GM21529 (cell line): ENCODE measurements at regions not wholly inside any gene's neighbourhood (a gene's known extent, or its start where the extent isn't known, plus 50 kb on each side); places are given as distances from the start of the nearest gene placed in this dataset.

Experiments used
- ATAC-seq: cut with Tn5 transposase; IDR thresholded peaks from one replicate; pipeline ENCODE4 v1.9.1; 2021; ENCODE audit not compliant: unreplicated experiment

DNA sequence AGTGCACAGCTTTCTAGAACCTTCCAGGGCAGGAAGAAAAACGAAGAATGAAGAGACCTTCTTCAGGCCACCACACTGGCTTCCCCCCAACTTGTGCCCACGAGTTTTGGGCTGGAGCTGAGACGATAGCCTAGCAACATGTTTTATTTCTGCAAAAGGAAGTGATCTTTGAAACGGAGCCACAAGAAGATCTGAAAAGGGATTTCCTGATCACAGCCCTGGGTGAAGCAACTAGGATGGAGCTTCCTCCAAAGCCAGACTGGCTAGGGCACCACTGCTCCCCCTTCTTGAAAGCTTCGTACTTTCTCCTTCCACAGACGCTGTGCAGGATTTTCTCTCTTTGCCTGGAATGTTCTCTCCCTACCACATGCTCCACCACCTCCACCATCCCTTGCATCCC lies 418.3 kb downstream of the MED13L start:
- ATAC-seq: no peak

DNA sequence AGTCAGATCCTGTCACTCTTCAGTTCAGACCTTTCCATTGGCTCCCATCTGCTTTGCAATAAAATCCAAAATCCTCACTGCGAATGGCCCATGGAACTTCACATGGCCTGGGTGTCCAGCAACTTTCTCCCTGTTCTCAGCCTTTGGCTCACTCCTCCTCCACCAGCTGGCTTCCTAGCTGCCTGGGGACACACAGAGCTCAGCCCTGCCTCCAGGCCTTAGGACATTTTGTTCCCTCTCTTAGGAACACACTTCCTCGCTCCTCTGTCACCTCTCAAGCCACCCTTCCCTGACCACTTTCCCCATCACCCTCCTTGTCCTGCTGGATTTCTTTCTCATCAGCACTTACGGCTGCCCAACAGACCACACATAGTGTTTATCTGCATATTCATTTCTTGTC lies 419.6 kb downstream of the MED13L start:
- no peak for ATAC-seq

DNA sequence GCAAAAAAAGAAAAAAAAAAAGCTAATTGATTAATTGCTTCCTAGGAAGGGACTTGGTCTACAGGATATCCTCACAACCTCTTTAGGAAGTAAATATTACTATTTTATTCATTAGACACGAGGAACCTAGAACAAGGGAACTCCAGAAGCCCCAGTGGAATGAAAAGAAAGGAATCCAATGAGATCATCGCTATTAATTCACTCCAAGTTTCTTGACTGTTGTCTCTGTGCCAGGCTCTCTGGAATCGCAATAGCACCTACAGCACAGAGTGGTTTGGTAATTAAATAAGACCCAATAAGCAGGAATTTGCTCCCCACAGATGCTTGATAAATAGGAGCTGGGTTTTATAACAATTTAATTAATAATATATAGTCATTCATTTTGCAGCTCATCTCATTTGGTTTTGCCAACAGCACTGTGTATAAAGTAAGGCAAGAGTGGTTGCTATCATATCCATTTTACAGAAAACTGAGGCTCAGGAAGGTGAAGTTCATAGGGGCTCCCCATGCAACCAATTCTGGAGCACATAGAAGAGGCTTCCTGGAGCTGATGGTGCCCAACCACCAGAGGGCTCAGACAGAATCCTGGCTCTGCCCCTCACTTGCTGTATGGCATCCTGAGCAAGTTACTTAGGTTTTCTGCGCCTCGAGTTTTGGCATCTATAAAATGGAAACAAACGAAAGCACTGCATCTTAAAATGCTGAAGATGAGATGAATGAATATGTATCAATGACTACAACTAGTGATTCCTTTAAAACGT lies 420.2 kb downstream of the MED13L start:
- ATAC-seq: no peak

DNA sequence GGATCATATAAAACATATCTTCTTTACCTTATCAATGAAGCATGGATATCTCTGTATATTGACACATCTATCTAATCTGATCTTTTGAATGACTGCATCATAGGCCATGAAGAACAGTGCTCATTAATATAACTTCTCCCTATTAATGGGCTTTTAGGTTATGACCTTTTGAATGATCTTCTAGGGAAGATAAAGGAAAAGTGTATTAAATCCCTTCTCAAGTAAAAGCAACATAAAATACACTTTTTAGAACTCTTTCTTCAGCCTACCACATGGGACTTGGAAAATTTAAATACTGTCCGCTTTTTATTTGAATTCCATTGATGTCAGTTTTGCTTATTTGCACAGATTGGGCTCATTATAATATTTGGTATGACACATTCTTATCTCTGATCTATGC lies 425.4 kb downstream of the MED13L start:
- no peak for ATAC-seq

DNA sequence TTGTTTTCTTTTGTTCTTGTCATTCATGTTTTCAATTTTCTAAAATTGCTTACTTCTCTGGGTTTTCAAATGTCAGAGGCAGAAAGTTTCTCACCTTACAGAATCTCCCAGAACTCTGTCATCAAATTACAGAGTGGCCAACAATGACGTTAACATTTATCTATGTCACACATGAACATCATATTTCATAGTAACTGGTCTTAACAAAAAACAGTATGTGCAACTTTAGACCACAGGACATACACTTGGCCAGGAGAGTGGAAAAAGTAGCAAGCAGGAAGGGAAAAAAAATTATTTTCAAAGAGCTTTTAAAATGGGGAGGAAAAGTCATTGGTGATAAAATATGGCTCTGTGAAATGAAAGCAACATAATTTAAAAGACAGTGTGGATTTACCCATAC lies 426.5 kb downstream of the MED13L start:
- ATAC-seq: no peak

DNA sequence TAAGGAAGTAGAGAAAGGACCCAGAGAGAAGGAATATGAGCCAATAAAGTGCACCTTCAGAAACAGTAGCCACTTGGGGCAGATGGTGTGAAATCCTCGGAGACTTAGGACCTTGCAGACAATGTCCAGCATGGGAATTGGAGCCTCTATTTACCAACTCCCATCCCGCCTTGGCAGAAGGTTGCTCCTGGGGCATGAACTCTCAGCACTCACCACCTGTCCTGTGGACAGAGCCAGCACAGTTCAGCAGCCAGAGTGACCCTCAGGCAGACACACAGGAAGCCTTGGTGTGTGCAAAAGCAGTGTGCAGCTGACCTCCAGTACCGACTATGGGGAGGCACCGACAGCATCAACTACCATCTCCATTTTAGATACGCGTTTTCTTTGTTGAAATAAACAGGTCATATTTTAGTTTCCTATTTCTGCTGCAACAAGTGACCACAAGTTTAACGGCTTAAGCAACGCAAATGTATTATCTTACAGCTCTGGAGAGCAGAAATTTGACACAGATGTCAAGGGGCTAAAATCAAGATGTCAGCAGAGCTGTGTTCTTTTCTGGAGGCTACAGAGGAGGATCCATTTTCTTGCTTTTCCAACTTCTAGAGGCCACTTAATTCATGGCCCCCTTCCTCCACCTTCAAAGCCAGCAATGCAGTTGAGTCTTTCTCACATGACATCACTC lies 428.1 kb downstream of the MED13L start:
- ATAC-seq: no peak

DNA sequence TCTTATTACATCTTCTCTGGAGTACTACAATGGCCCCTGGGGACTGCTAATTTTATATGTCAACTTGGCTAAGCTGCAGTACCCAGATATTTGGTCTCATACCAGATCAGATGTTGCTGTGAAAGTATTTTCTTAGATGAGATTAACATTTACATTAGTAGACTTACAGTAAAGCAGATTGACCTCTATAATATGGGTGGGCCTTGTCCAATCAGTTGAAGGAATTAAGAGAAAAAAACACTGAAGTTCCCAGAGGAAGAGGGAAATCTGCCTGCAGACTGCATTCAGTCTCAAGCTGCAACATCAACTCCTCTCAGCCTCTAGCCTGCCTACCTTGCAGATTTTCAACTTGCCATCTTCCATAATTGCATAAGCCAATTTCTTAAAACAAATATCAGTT lies 430.1 kb downstream of the MED13L start:
- ATAC-seq: no peak

DNA sequence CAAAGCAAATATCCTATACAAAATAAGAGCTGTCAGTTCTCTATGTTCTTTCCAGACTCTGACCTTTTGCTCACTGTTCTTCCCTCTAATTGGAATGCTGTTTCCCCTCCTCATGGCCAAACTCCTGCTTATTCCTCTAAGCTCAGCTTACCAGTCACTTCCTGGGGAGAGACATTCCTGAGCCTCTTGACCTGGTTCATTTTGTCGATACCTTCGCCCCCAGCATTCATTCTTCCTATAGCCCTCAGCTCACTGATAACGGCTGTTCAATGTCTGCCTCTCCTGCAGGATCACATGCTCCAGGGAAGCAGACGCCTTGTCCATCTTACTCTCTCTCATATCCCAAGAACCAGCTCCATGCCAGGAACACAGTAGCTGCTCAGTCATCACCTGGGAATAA lies 431.0 kb downstream of the MED13L start:
- ATAC-seq: no peak

DNA sequence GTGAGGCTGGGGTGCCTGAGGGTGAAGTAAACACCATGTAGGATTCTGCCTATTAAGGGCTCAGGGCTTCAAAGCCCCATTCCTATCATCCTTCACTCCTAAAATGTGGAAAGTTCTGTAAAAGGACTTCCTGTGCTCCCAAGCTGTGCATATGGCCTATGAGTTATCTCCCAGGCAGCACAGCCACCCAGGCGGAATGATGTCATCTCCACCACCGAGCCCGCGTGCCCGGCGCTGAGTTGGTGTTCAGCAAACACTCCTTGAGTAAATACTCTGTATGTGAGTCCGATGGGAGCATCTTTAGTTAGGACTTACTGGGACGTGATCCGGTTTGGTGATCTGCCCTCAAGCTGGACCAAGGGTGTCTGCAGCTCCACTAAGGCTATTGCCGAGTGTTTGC lies 437.3 kb downstream of the MED13L start:
- ATAC-seq: no peak

DNA sequence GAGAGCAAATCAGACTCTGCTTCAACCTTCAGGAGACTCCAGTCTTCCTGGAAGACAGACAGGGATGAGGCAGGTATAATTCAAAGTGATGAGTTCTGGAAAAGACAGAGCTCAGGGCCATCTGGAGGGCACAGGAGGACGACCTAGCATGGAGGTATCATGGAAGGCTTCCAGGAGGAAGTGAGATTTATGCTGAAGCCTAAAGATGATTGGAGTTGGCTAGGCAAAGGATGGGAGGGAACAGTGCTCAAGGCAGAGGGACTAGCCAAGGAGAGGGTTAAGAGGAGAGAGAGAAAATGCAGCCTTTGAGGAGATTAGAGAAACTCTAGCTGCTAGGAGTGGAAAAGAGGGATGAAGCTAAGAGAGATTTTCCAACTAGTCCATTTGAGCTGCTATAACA lies 438.5 kb downstream of the MED13L start:
- ATAC-seq: no peak

DNA sequence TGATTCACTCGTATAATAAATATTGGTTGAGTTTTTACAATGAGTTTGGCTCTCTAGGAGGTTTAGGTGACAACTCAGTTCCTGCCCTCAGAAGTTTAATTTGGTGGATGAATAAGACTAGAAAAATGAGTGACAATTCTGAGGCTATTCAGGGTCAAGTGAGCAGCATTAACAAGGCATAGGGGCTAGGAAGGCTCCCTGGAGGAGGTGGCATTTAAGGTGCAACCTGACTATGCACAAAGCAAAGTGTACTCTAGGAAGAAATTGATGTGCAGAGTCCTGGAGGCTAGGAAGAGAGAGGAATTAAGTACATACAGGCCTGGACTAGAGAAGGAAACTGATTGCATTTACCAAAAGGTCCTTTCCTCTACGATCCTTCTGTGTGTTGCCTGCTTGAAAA lies 440.3 kb downstream of the MED13L start:
- no peak for ATAC-seq

DNA sequence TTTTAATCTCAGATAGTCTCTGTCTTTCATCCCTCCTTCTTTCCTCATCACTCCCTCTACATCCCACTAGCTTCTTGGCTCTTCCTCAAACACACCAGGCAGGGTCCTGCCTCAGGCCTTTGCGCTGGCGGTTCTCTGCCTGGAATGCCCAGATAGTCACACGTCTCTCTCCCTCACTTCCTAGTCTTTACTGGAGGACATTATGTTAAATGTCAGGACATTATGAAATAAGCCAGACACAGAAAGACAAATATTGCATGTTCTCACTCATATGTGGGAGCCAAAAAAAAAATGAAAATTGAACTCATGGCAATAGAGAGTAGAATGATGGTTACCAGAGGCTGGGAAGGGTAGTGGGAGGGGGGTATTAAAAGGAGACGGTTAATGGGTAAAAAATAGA lies 442.0 kb downstream of the MED13L start:
- ATAC-seq: no peak

DNA sequence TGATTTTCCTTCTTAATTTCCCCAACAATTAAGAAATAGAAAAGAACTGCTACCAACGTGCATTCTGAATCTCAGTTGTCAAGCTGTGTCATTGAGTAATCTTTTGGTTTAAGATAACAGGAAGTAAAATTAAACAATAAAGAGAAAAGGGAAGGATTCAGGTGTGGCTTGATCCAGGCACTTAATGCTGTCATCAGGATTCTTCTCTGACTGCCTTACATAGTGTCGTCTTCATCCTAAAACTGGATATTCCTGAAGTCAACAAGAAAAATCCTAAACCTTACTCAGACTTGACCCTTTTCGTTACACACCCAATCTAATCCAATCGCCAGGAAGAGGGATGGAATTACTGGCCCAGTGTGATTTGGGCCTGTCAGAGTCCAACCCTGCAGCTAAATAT lies 443.8 kb downstream of the MED13L start:
- no peak for ATAC-seq

DNA sequence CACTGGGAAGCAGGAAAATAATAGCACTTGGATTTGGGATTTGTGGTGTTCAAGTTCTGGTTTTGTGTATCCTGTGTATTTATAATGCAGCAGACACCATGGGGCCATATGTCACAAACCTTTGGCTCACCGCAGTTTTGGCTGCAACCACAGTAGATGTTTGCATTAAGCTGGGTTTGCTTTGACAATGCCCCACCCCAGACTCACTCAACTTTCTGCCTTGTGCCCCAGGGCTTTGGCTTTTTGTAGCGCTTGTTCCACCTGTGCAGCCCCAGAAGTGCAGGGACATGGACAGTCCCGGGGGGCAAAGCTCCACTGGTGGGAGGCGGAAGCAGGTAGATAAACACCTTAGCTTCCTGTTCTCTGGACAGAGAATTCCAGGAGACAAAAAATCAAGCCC lies 446.9 kb downstream of the MED13L start:
- ATAC-seq: no peak

DNA sequence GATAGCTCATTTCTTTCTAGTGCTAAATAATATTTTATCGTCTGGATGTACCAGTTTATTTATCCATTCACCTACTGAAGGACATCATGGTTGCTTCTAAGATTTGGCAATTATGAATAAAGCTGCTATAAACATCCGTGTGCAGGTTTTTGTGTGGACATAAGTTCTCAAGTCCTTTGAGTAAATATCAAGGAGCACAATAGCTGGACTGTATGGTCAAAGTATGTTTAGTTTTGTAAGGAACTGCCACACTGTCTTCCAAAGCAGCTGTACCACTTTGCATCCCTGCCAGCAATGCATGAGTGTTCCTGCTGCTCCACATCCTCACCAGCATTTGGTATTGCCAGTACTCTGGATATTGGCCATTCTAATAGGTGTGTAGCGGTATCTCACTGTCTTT lies 447.4 kb downstream of the MED13L start:
- no peak for ATAC-seq

DNA sequence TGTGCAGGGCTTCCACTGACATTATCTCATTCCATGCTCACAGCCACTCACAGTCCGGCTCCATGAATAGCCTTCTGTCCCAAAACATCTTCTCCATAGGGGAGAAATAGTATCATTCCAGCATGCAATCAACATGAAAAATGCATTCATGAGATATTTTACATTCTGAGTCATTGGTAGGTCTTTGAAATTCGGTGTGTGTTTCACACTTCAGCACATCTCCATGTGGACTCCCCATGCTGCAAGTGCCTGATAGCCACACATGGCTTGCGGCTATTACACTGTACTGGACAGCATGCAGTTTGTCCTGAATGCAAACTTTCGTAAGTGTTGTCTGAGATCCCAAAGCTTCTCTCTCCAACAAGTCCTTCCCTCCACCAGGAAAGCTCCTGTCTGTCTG lies 449.3 kb downstream of the MED13L start:
- ATAC-seq: no peak

DNA sequence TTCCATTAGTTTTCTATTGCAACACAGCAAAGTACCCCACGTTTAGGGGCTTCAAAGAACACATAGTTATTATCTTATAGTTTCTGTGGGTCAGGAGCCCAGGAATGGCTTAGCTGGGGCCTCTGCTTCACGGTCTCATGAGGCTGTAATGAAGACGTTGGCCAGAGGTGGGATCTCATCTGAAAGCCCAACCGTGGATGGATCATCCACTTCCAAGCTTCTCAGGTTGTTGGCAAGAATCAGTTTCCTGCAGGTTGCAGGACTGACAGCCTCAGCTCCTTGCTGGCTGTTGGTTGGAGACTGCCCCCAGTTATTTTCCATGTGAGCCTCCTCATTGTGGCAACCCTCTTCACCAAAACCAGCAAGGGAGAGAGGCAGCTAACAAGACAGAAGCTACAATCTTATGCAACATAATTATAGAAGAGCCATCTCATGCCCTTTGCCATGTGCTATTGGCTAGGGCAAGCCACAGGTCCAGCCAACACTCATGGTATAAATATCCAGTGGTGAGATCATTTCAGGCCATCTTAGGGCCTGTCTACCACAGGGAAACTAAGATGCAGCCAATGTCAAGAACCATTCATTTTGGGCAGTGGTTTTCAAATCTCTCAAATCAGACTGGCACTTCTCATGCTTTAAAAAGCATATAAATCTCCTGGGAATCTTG lies 452.4 kb downstream of the MED13L start:
- ATAC-seq: no peak

DNA sequence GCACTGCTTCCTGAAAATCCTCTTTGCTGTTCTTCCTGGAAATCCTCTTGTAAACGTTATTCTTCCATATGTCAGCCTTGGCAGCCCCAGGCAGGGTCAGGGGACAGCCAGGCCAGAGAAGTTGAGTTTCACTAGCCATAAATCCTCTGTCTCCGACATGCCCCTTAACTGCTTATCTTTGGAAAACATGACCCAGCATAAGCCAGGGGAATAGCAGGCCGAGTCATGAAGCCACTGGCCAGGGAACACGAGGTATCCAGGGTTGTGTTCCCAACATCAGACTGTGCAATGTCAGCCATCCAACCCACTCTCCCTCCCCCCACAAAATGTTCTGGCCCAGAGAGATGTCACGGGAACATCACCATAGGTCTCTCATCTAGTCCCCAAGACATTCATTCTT lies 453.9 kb downstream of the MED13L start:
- ATAC-seq: no peak

DNA sequence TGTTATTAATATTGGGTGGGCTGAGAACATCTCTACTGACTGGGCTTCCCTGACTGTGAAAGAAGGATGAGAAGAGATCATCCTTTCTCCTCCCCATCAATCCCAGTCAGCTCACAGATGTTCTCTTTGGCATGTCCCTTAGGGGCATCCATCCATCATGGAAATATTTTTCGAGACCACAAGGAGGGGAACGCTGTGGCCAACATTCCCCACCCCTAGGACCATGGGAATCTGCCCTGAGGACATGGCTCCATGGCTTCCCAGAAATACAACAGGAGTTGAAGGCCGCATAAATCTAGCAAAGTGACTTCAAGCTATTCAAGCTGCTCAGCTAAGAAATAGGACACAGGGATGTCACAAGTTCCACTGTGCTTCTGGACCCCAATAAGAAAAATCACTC lies 456.8 kb downstream of the MED13L start:
- ATAC-seq: no peak

DNA sequence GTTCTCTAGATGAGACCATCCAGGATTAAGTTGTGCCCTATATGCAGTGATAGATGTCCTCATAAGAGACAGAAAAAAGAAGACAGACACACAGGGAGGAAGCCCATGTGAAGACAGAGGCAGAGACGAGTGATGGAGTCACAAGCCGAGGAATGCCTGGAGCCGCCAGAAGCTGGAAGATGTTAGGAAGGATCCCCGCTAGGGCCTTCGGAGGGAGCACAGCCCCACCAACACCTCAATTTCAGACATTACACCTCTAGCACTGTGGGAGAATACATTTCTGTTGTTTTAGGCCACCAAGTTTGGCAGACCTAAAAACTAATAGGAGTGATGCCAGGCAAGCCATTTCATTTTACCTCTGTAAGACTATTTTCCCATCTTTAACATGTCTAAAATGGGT lies 458.5 kb downstream of the MED13L start:
- ATAC-seq: no peak

DNA sequence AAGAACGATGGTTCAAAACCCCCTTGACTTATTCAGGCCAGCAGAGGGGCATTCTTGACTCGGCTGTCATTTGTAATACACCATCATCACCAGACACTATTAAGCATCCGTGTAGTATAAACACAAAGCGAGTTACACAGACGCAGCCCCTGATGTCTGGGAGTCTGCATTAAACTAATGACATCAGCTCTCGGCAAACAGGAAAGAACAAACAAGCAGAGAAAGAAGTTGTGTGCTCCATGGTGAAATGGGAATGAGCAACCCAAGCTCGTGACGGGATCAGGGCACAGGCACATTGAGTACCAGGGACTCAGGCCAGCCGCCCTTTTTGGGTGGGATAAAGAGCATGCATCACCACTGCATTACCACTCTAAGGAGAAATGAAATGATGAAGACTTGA lies 460.1 kb downstream of the MED13L start:
- no peak for ATAC-seq

DNA sequence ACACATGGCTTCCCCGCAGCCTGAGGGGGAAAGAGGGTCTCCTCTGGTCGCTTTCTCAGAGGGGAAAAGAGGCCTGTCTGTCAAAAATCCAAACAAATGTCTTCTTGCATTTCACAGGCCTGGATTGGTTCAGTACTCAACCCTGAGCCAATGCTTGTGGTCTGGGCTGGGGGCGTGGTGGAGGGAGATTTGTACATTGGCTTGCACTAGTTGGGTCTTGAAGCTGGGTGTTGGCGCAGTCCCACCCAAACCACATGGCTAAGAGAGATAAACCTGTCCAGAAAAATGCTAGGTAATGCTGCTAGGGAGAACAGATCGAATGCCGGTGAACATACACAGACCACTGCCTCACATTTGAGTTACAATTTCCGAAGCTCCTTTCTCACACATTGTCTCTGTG lies 461.6 kb downstream of the MED13L start:
- no peak for ATAC-seq
